ENCODE measurements at regions not wholly inside any gene's neighbourhood (a gene's known extent, or its start where the extent isn't known, plus 50 kb on each side); places are given as distances from the start of the nearest gene placed in this dataset.

DNA sequence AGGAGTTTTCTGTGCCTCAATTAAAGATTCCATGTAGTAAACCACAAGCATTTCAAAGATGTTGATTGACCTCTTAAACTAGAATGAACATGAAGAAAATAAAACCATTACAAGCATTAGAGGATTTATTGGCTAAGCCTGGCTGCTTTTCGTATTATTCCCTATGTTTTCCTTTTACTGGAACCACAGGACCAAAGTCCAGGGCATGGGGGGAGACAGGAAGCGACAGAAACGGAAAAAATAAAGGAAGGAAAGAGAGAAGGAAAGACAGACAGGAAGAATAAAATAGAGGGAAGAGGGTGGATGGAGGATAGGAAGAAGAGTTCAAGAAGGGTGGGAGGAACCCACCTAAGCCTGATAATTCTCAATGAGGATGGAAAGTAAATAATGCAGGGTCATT, 169.9 kb downstream of the SHQ1 start:
- TF ChIP-seq POLR2AphosphoS5 (IDR thresholded peaks at IDR 0.05; ENCODE audit: low read depth, low read length) (no peak), RNF2 (IDR thresholded peaks at IDR 0.05; ENCODE audit: borderline replicate concordance, low read depth, low read length, missing control alignments, poor library complexity, severe bottlenecking) (no peak), SIRT6 (IDR thresholded peaks at IDR 0.05; ENCODE audit: low read length) (no peak), SP2 (IDR thresholded peaks at IDR 0.05; ENCODE audit: low read length) (no peak), TEAD4 (IDR thresholded peaks at IDR 0.05; ENCODE audit: low read depth, low read length) (no peak), POLR2A (IDR thresholded peaks at IDR 0.05; ENCODE audit: control extremely low read depth in 1 of 2, low read depth in 2 of 2, low read length in 2 of 2) (no peak), CREB1 (IDR thresholded peaks at IDR 0.05) (no peak), EZH2 (IDR thresholded peaks at IDR 0.05; ENCODE audit: low read depth, low read length, severe bottlenecking) (no peak)
- TF ChIP-seq, protein P1, sequence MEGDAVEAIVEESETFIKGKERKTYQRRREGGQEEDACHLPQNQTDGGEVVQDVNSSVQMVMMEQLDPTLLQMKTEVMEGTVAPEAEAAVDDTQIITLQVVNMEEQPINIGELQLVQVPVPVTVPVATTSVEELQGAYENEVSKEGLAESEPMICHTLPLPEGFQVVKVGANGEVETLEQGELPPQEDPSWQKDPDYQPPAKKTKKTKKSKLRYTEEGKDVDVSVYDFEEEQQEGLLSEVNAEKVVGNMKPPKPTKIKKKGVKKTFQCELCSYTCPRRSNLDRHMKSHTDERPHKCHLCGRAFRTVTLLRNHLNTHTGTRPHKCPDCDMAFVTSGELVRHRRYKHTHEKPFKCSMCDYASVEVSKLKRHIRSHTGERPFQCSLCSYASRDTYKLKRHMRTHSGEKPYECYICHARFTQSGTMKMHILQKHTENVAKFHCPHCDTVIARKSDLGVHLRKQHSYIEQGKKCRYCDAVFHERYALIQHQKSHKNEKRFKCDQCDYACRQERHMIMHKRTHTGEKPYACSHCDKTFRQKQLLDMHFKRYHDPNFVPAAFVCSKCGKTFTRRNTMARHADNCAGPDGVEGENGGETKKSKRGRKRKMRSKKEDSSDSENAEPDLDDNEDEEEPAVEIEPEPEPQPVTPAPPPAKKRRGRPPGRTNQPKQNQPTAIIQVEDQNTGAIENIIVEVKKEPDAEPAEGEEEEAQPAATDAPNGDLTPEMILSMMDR (IDR thresholded peaks at IDR 0.05; ENCODE audit: control extremely low read depth in 1 of 3, insufficient read depth in 1 of 3, low read depth in 1 of 3, low read length in 3 of 3), result no peak
- TF ChIP-seq, protein P2, sequence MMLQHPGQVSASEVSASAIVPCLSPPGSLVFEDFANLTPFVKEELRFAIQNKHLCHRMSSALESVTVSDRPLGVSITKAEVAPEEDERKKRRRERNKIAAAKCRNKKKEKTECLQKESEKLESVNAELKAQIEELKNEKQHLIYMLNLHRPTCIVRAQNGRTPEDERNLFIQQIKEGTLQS (IDR thresholded peaks at IDR 0.05; ENCODE audit: insufficient read depth, low read depth, low read length), result no peak

All from H1 (cell line).